Suprapubic skin (tissue), 4 donors: ENCODE measurements at regions not wholly inside any gene's neighbourhood (a gene's known extent, or its start where the extent isn't known, plus 50 kb on each side); places are given as distances from the start of the nearest gene placed in this dataset.

Experiments
- DNase-seq, 2 donors: peaks; one replicate each; pipeline ENCODE4 v3.0.0-alpha.2; 2019; ENCODE audit warnings: low spot score in 2 of 2
- H3K27ac ChIP-seq: fragments of 200-600 bp; sonication (generic); one replicate; pipeline ENCODE4 v1.5.1; 2019
- H3K27me3 ChIP-seq: fragments of 200-600 bp; sonication (generic); one replicate; pipeline ENCODE4 v1.5.1; 2019
- H3K36me3 ChIP-seq: fragments of 200-600 bp; sonication (generic); one replicate; pipeline ENCODE4 v1.5.1; 2019
- H3K4me1 ChIP-seq: fragments of 200-600 bp; sonication (generic); one replicate; pipeline ENCODE4 v1.5.1; 2019
- H3K4me3 ChIP-seq: fragments of 200-600 bp; sonication (generic); one replicate; pipeline ENCODE4 v1.5.1; 2019; ENCODE audit warnings: mild to moderate bottlenecking
- H3K9me3 ChIP-seq: fragments of 200-600 bp; sonication (generic); one replicate; pipeline ENCODE4 v1.5.1; 2019
- EP300 ChIP-seq: sonication (generic); formaldehyde crosslinking; IDR thresholded peaks from one replicate; pipeline ENCODE4 v1.6.1; 2017; ENCODE audit warnings: antibody characterized with exemption
- POLR2A ChIP-seq, 2 donors: fragments of 450-650 bp; IDR thresholded peaks; one replicate each; pipeline ENCODE4 v1.6.1; 2017; ENCODE audit warnings: antibody characterized with exemption in 2 of 2, mild to moderate bottlenecking in 2 of 2, moderate library complexity in 2 of 2
- POLR2AphosphoS5 ChIP-seq, 3 donors: sonication (generic); formaldehyde crosslinking; IDR thresholded peaks; one replicate each; pipeline ENCODE4 v1.6.1; 2017; ENCODE audit warnings: antibody characterized with exemption in 3 of 3
- WGBS: methylation state at CpG from one replicate; pipeline ENCODE4 v1.1.5; 2018; 5-methylcytosine and 5-hydroxymethylcytosine counted together
- TF ChIP-seq, protein P1 (sequence below), 2 donors: fragments of 200-600 bp in 1 of 2; fragments of 450-650 bp in 1 of 2; sonication (generic) in 1 of 2; IDR thresholded peaks; one replicate each; pipeline ENCODE4 v1.5.1; 2016 to 2019; ENCODE audit warnings: antibody characterized with exemption in 2 of 2, mild to moderate bottlenecking in 1 of 2, moderate library complexity in 1 of 2

DNA sequence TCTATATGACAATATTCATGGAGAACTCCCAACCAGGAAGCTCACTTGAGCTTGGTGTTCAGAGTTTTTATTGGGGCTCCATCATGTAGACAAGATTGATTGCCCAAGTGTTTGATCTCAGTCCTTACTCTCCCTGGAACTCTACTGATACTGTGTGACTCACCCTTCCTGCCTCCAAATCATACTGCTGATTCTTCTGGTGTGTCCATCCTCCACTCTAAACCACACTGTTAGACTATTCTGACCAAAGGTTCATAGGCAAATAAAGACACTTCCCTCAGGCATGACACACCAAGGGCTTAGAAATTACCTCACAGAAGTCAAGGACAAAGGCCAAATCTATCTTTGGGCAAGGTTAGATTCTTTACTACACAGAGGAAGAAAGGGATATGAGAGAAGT lies 107.9 kb upstream of the CDH20 start:
- TF ChIP-seq POLR2AphosphoS5 (IDR thresholded peaks at IDR 0.05) (no peak), POLR2A (IDR thresholded peaks at IDR 0.05) (no peak), EP300 (no peak)
- TF ChIP-seq, protein P1, sequence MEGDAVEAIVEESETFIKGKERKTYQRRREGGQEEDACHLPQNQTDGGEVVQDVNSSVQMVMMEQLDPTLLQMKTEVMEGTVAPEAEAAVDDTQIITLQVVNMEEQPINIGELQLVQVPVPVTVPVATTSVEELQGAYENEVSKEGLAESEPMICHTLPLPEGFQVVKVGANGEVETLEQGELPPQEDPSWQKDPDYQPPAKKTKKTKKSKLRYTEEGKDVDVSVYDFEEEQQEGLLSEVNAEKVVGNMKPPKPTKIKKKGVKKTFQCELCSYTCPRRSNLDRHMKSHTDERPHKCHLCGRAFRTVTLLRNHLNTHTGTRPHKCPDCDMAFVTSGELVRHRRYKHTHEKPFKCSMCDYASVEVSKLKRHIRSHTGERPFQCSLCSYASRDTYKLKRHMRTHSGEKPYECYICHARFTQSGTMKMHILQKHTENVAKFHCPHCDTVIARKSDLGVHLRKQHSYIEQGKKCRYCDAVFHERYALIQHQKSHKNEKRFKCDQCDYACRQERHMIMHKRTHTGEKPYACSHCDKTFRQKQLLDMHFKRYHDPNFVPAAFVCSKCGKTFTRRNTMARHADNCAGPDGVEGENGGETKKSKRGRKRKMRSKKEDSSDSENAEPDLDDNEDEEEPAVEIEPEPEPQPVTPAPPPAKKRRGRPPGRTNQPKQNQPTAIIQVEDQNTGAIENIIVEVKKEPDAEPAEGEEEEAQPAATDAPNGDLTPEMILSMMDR (IDR thresholded peaks at IDR 0.05) = no peak
- H3K4me1 ChIP-seq = no peaks in the 10 kb centered on the region
- H3K4me3 ChIP-seq = no peak overlapping the region
- no peaks in the 10 kb centered on the region for H3K36me3 ChIP-seq
- no peaks in the 10 kb centered on the region for H3K9me3 ChIP-seq
- H3K27ac ChIP-seq = no peak overlapping the region
- no peak for DNase-seq
- H3K27me3 ChIP-seq = no peaks in the 10 kb centered on the region

DNA sequence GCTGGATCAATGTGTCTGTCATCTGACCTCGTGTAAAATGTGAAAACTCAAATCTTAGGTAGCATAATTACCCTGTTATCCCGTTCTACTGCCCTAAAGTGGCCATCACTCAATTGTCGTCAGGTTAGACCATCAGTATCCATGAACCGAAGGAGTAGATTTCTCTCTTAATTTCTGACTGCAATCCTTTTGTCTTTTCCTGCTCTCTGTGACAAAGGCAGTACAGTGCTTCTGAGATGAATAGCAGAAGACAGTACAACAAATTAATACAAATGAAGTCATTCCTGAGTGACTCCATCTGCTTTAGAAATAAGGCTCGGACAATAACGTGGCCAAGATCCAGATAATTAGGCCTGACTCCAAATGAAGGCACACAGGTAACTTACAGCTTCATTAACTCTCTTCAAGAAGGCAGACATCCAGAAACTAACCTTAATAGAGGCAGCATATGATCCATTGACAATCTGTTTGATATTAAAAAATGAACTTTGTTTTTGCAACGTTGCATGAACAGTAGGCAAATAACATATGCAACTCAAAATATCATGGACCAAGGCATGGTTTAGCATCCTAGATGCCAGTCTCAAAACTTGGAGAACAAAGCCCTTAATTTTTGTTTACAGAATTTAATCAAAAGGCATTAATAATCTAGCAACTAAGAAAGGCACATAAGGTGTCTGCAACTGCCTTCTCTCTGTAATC lies 96.7 kb upstream of the CDH20 start:
- Histone ChIP-seq H3K27ac (no peak overlapping the region), H3K36me3 (no peaks in the 10 kb centered on the region), H3K4me1 (no peaks in the 10 kb centered on the region), H3K4me3 (no peak overlapping the region), H3K9me3 (no peaks in the 10 kb centered on the region), H3K27me3 (no peaks in the 10 kb centered on the region)
- WGBS = 61% methylated on average over 7 of the region's 7 CpGs
- no peak for DNase-seq
- TF ChIP-seq POLR2AphosphoS5 (IDR thresholded peaks at IDR 0.05) (no peak), POLR2A (IDR thresholded peaks at IDR 0.05) (no peak), EP300 (no peak)
- TF ChIP-seq, protein P1 (IDR thresholded peaks at IDR 0.05) = no peak

DNA sequence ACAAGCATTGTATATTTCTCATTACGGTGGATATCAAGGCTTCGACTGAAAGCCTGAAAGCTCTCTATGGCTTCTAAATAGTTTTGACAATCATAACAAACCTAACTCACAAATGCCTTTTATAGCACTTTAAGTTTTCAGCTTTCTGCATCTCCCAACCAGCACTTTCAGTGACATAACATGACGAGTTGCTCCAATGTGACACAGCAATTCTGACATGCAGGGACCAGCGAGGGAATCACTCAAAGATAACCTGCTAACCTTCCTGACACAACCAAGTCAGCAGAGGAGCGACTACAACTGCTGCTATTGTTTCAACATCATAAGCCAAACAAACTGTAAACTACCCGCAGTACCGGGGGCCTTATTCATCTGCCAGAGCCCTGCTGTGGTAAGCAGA lies 95.7 kb upstream of the CDH20 start:
- TF ChIP-seq POLR2AphosphoS5 (IDR thresholded peaks at IDR 0.05) = no peak
- TF ChIP-seq POLR2A (IDR thresholded peaks at IDR 0.05) = no peak
- TF ChIP-seq, protein P1 (IDR thresholded peaks at IDR 0.05) = no peak
- no peak for TF ChIP-seq EP300
- 81% methylated on average over 7 of the region's 7 CpGs for WGBS
- no peak for DNase-seq
- no peaks in the 10 kb centered on the region for H3K27me3 ChIP-seq
- H3K4me1 ChIP-seq = no peaks in the 10 kb centered on the region
- H3K9me3 ChIP-seq = no peaks in the 10 kb centered on the region
- no peaks in the 10 kb centered on the region for H3K36me3 ChIP-seq
- H3K4me3 ChIP-seq = no peak overlapping the region
- no peak overlapping the region for H3K27ac ChIP-seq

DNA sequence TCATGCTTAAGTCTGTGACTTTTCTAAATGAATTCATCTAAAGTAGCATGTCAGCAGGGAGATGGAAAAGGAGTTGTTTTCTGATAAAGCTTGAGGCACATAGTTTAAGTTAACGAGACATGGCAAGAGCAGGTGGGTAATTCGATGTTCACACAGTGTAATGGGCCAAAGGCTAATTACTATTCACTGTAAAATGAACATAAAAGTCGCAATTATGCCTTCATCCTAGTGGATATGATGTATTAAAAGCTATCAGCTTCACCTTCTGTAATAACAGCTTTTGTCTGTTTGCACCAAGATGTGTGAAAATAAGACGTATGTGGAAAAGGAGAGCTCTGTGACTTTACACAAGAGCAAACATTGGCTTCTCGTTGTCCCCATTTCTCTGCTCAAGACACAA lies 94.2 kb upstream of the CDH20 start:
- no peak for DNase-seq
- no peaks in the 10 kb centered on the region for H3K4me1 ChIP-seq
- WGBS = 85% methylated on average over 5 of the region's 5 CpGs
- no peaks in the 10 kb centered on the region for H3K27me3 ChIP-seq
- no peak overlapping the region for H3K27ac ChIP-seq
- no peak for TF ChIP-seq EP300
- H3K9me3 ChIP-seq = no peaks in the 10 kb centered on the region
- H3K36me3 ChIP-seq = no peaks in the 10 kb centered on the region
- no peak overlapping the region for H3K4me3 ChIP-seq

DNA sequence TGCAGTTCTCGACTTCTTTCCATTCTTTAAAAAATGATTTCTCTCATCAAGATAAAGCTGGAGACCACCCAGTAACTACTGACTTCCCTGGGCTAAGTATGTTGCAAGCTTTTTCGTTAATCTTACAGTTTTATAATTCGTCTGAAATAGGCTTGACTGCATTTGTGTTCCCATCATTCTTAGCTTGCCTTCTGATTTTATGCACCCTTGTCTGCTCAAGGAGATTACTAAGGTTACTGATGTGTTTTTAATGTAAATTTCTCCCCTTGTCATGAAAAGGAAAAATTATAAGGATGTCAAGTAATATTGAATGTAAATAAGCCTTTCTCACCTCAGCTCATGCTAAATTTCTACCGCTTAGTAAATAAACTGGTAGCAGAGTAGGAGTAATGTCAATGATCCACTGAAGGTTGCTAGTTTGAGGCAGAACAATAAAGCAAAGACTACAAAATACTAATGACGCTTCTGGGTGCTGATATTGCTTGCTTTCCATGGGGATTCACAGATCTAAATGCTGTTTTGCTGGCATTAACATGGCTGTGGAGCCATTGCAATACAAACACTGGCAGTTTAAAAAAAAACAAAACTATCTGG lies 91.9 kb upstream of the CDH20 start:
- TF ChIP-seq, protein P1 (IDR thresholded peaks at IDR 0.05) = no peak
- no peak for TF ChIP-seq POLR2AphosphoS5 (IDR thresholded peaks at IDR 0.05)
- TF ChIP-seq POLR2A (IDR thresholded peaks at IDR 0.05) = no peak
- no peak for TF ChIP-seq EP300
- 89% methylated on average over 5 of the region's 5 CpGs for WGBS

More for the DNA sequence above, 91.9 kb upstream of the CDH20 start:
- Histone ChIP-seq H3K36me3 (no peaks in the 10 kb centered on the region), H3K27me3 (no peaks in the 10 kb centered on the region), H3K4me3 (no peak overlapping the region), H3K27ac (no peak overlapping the region), H3K9me3 (no peaks in the 10 kb centered on the region), H3K4me1 (no peaks in the 10 kb centered on the region)
- no peak for DNase-seq
